ENCODE measurements at regions not wholly inside any gene's neighbourhood (a gene's known extent, or its start where the extent isn't known, plus 50 kb on each side); places are given as distances from the start of the nearest gene placed in this dataset.

DNA sequence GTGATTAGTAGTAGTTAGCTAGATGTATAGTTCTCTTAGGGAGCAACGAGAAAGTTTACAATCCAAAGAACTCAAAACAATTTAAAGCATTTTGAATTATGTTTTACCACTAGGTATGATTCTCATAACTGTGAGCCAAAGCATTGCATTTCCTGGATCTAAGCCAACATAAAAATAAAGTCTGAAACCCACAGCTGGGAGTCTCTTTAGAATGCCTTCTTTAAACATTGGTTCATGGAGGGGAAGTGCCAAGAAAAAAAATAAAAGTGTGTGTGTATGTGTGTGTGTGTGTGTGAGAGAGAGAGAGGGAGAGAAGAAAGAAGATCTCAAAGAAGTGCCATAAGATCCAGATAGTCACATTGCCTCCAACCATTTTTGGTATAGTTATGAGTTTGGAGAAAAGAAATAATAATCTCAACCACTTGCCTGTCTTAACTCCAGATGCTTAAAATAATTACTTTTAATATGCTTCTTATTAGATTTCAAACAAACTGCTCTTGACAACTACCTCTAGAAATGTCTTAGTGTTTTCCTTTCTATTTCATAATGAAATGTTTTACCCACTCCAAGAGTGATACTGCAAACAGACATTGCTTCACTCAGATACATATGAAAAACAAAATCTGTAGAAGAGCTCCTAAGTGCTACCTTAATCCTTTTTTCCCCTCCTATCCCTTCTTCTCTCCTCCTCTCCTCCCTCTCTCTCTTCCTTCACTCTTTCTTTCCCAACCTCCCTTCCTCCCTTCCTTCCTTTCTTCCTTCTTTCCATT lies 554.1 kb downstream of the KCTD12 start:
- DNase-seq (ENCODE audit: low read depth in 1 of 2, low spot score in 2 of 2) (no peak), FAIRE-seq (no peak)
- no peak overlapping the region for H4K5ac ChIP-seq (ENCODE audit: insufficient read length, low read depth, low read length)
- H3K79me2 ChIP-seq (ENCODE audit: control insufficient read depth in 1 of 2, insufficient read depth in 2 of 2, low read length in 2 of 2), result no peaks in the 10 kb centered on the region
- no peak overlapping the region for H2BK20ac ChIP-seq (ENCODE audit: low read length)
- WGBS, 2 experiments (ENCODE audit: extremely low coverage in 1 of 2, insufficient coverage in 1 of 2, insufficient read length in 1 of 2, insufficient replicate concordance in 2 of 2, low coverage in 1 of 2, low lambda C conversion rate in 2 of 2, missing lambda C conversion rate in 1 of 2), result 100% methylated on average over 1 of the region's 1 CpG; no CpG with 5 or more reads in 1 of the 2 experiments
- no peak overlapping the region for H2BK15ac ChIP-seq (ENCODE audit: low read length)
- H3K4me3 ChIP-seq (ENCODE audit: extremely low read depth in 1 of 4, insufficient read depth in 2 of 4, low read depth in 3 of 4, low read length in 4 of 4), result no peak overlapping the region
- H3K4me1 ChIP-seq (replicated peaks in 1 of 4; ENCODE audit: control insufficient read depth in 3 of 4, insufficient read depth in 4 of 4, low read length in 3 of 4), result no peaks in the 10 kb centered on the region
- no peak overlapping the region for H3K56ac ChIP-seq (replicated peaks; ENCODE audit: insufficient read length, low read depth, low read length)
- H3K9me3 ChIP-seq (ENCODE audit: insufficient read depth in 2 of 2, low read depth in 1 of 2, low read length in 1 of 2), result no peaks in the 10 kb centered on the region
- H2BK5ac ChIP-seq (ENCODE audit: low read depth, low read length), result no peak overlapping the region
- H3K27ac ChIP-seq (ENCODE audit: low read depth, low read length), result no peak overlapping the region
- no peaks in the 10 kb centered on the region; the same call in 1 of the 2 replicates for H3K23me2 ChIP-seq (ENCODE audit: low read depth, low read length)
- ChIA-PET CTCF (ENCODE audit: partially characterized antibody) (interaction anchor here (0.6 kb wide), 1 partner anchor 779 kb away, joined by 3 read pairs; no protein-coding TSS in a partner anchor), POLR2A (ENCODE audit: partially characterized antibody) (no interaction called here)
- H3K27me3 ChIP-seq (replicated peaks in 1 of 4; ENCODE audit: control insufficient read depth in 3 of 4, extremely low read depth in 1 of 4, insufficient read depth in 3 of 4, low read length in 3 of 4), result peaks cover 0 to 9% (median 3%) of the 10 kb centered on the region in 4 experiments; a peak in 5 of 7 replicates
- H3K14ac ChIP-seq (ENCODE audit: insufficient read length), result no peak overlapping the region
- H2BK120ac ChIP-seq (replicated peaks; ENCODE audit: low read depth, low read length), result no peak overlapping the region
- H3K9ac ChIP-seq (replicated peaks in 1 of 4; ENCODE audit: extremely low read depth in 1 of 4, low read depth in 3 of 4, low read length in 3 of 4), result no peak overlapping the region
- no peaks in the 10 kb centered on the region for H3K36me3 ChIP-seq (ENCODE audit: control insufficient read depth in 2 of 4, insufficient read depth in 4 of 4, low read length in 3 of 4)
- H3K79me1 ChIP-seq (ENCODE audit: low read depth, low read length), result no peaks in the 10 kb centered on the region
- no peak overlapping the region for H2AFZ ChIP-seq (ENCODE audit: low read length)
- no peak overlapping the region for H4K8ac ChIP-seq (ENCODE audit: extremely low read depth, insufficient read depth, low read length)
- no peak overlapping the region for H2AK5ac ChIP-seq (ENCODE audit: low read depth, low read length)
- H3K23ac ChIP-seq (ENCODE audit: insufficient read length), result no peak overlapping the region
- H4K91ac ChIP-seq (replicated peaks; ENCODE audit: insufficient read length, low read length), result no peak overlapping the region
- no peak overlapping the region for H3K4me2 ChIP-seq (ENCODE audit: insufficient read depth in 1 of 2, low read depth in 2 of 2, low read length in 2 of 2)
- no peak overlapping the region for H3K18ac ChIP-seq (ENCODE audit: extremely low read depth, low read length)
- no peak overlapping the region for H2BK12ac ChIP-seq (ENCODE audit: low read depth, low read length)
- H3K4ac ChIP-seq (replicated peaks; ENCODE audit: insufficient read length, low read depth, low read length), result no peak overlapping the region
- H4K20me1 ChIP-seq (replicated peaks in 1 of 2; ENCODE audit: control insufficient read depth in 1 of 2, insufficient read depth in 2 of 2, low read length in 2 of 2), result no peaks in the 10 kb centered on the region
- TF ChIP-seq TCF12 (IDR thresholded peaks at IDR 0.05; ENCODE audit: low read depth, low read length), result no peak
- no peak for TF ChIP-seq PHF8 (conservative IDR thresholded peaks at IDR 0.05; ENCODE audit: low read depth, low read length)
- TF ChIP-seq BCL11A (IDR thresholded peaks at IDR 0.05; ENCODE audit: low read depth in 2 of 2, low read length in 2 of 2), result no peak
- no peak for TF ChIP-seq RXRA (IDR thresholded peaks at IDR 0.05; ENCODE audit: insufficient read depth, low read depth, low read length)
- TF ChIP-seq KDM1A (IDR thresholded peaks at IDR 0.05; ENCODE audit: borderline replicate concordance, low read length), result no peak
- no peak for TF ChIP-seq CREB1 (IDR thresholded peaks at IDR 0.05)
- TF ChIP-seq KDM5A (IDR thresholded peaks at IDR 0.05; ENCODE audit: low read length), result no peak
- no peak for TF ChIP-seq SAP30 (IDR thresholded peaks at IDR 0.05; ENCODE audit: insufficient read depth, insufficient replicate concordance, low read length)
- TF ChIP-seq SP4 (IDR thresholded peaks at IDR 0.05; ENCODE audit: low read length), result no peak
- no peak for TF ChIP-seq NANOG (IDR thresholded peaks at IDR 0.05; ENCODE audit: insufficient read depth, low read depth, low read length, poor library complexity, severe bottlenecking)
- TF ChIP-seq, protein P1, sequence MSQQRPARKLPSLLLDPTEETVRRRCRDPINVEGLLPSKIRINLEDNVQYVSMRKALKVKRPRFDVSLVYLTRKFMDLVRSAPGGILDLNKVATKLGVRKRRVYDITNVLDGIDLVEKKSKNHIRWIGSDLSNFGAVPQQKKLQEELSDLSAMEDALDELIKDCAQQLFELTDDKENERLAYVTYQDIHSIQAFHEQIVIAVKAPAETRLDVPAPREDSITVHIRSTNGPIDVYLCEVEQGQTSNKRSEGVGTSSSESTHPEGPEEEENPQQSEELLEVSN (IDR thresholded peaks at IDR 0.05), result no peak
- TF ChIP-seq YY1 (IDR thresholded peaks at IDR 0.05; ENCODE audit: low read depth, low read length), result no peak
- TF ChIP-seq, protein P2, sequence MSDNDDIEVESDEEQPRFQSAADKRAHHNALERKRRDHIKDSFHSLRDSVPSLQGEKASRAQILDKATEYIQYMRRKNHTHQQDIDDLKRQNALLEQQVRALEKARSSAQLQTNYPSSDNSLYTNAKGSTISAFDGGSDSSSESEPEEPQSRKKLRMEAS (IDR thresholded peaks at IDR 0.05), result no peak

All from H1 (cell line).